HCT116 (cell line): ENCODE measurements at regions not wholly inside any gene's neighbourhood (a gene's known extent, or its start where the extent isn't known, plus 50 kb on each side); places are given as distances from the start of the nearest gene placed in this dataset.
"Not testable (repeated sequence)": the region's sequence is repeated elsewhere in the genome, so short reads cannot be mapped to it uniquely, and the experiment has no call there.

ENCODE experiments used
- ATAC-seq: fragments of 200-7000 bp; cut with Tn5 transposase; 2 replicates; pipeline ENCODE4 v1.9.1; 2020; ENCODE audit warnings: mild to moderate bottlenecking, moderate library complexity
- BruUV-seq: library from RNA; stranded (reverse); fragments of 400-500 nt; replicated peaks from 2 replicates; lab custom pipeline; 2021; lab: Mats Ljungman, UMichigan
- CTCF ChIA-PET: fragments of 300-600 bp; sonication (Branson Sonifier 250); formaldehyde crosslinking; loops from one replicate; lab custom pipeline; 2021; ENCODE audit warnings: antibody characterized with exemption; lab: Charles Lee
- POLR2A ChIA-PET: fragments of 300-600, 350-600 bp; sonication (Branson Sonifier 250); formaldehyde crosslinking; loops from one replicate; lab custom pipeline; 2021; ENCODE audit warnings: antibody characterized with exemption; lab: Charles Lee
- RAD21 ChIA-PET, 2 experiments: fragments of 300-600 bp; sonication (Branson Sonifier 250); formaldehyde crosslinking; loops; one replicate each; lab custom pipeline; 2023; ENCODE audit warnings: low total read pairs in 2 of 2; ENCODE audit not compliant: uncharacterized antibody in 2 of 2, unreplicated experiment in 2 of 2, low non-redundant PET in 1 of 2; lab: Charles Lee
- DNase-seq: peaks from one replicate; pipeline ENCODE4 v3.0.0-alpha.2; 2010; ENCODE audit warnings: low read depth, low spot score
- H2AFZ ChIP-seq: fragments of 200-600 bp; shearing (Covaris generic), sonication (generic); 2 replicates; pipeline ENCODE4 v1.6.1; 2017; ENCODE audit warnings: low read depth, mixed run types, mixed read lengths, antibody characterized with exemption, low read length; ENCODE audit not compliant: poor library complexity, severe bottlenecking
- H3K27ac ChIP-seq: 2 replicates; pipeline ENCODE4 v1.5.1; 2012; ENCODE audit warnings: low read depth, low read length
- H3K27me3 ChIP-seq: fragments of 200-600 bp; sonication (generic); 2 replicates; pipeline ENCODE4 v1.6.1; 2016; ENCODE audit warnings: mixed run types, low read length, mixed read lengths; ENCODE audit not compliant: insufficient read depth
- H3K36me3 ChIP-seq, 2 experiments: fragments of 200-500 bp in 1 of 2; fragments of 200-600 bp in 1 of 2; sonication (Bioruptor generic) in 1 of 2; sonication (generic) in 1 of 2; 2 replicates each; pipeline versions ENCODE4 v1.5.1 to v1.6.1; 2014 to 2016; ENCODE audit warnings: low read length in 2 of 2, inconsistent platforms in 1 of 2, mixed read lengths in 1 of 2, mixed run types in 1 of 2; ENCODE audit not compliant: insufficient read depth in 2 of 2, control insufficient read depth in 1 of 2
- H3K4me1 ChIP-seq, 2 experiments: fragments of 200-600 bp in 1 of 2; sonication (generic) in 1 of 2; 2 replicates each; pipeline versions ENCODE4 v1.5.1 to v1.6.1; 2012 to 2017; ENCODE audit warnings: low read length in 2 of 2, inconsistent platforms in 1 of 2, mild to moderate bottlenecking in 1 of 2, mixed read lengths in 1 of 2, mixed run types in 1 of 2, moderate library complexity in 1 of 2; ENCODE audit not compliant: insufficient read depth in 2 of 2, control insufficient read depth in 1 of 2
- H3K4me2 ChIP-seq: fragments of 200-600 bp; sonication (generic); 2 replicates; pipeline ENCODE4 v1.6.1; 2017; ENCODE audit warnings: mixed run types, low read length, mixed read lengths
- H3K4me3 ChIP-seq, 2 experiments: fragments of 200-600 bp in 1 of 2; sonication (generic) in 1 of 2; replicated peaks in 1 of 2; 2 replicates each; pipeline ENCODE4 v1.5.1; 2011 to 2016; ENCODE audit warnings: low read length in 2 of 2, control low read depth in 1 of 2, low read depth in 1 of 2, mild to moderate bottlenecking in 1 of 2, mixed read lengths in 1 of 2, mixed run types in 1 of 2
- H3K79me2 ChIP-seq: fragments of 200-600 bp; sonication (generic); 2 replicates; pipeline ENCODE4 v1.6.1; 2017; ENCODE audit warnings: mild to moderate bottlenecking, mixed run types, low read length, moderate library complexity, mixed read lengths; ENCODE audit not compliant: insufficient read depth
- H3K9ac ChIP-seq: fragments of 200-600 bp; sonication (generic); 2 replicates; pipeline ENCODE4 v1.6.1; 2016; ENCODE audit warnings: low read length, mixed read lengths
- H3K9me2 ChIP-seq: fragments of 200-600 bp; sonication (generic), shearing (Covaris generic); 2 replicates; pipeline ENCODE4 v1.6.1; 2017; ENCODE audit warnings: mixed run types, mild to moderate bottlenecking, moderate library complexity; ENCODE audit not compliant: insufficient read depth
- H3K9me3 ChIP-seq, 2 experiments: fragments of 200-500 bp in 1 of 2; fragments of 200-600 bp in 1 of 2; sonication (Bioruptor generic) in 1 of 2; sonication (generic) in 1 of 2; 2 replicates each; pipeline ENCODE4 v1.6.1; 2014 to 2017; ENCODE audit warnings: low read length in 2 of 2, mixed read lengths in 2 of 2, inconsistent platforms in 1 of 2, low read depth in 1 of 2, mild to moderate bottlenecking in 1 of 2, mixed run types in 1 of 2, moderate library complexity in 1 of 2; ENCODE audit not compliant: control insufficient read depth in 1 of 2, insufficient read depth in 1 of 2
- H4K20me1 ChIP-seq: fragments of 200-600 bp; sonication (generic), shearing (Covaris generic); 2 replicates; pipeline ENCODE4 v1.6.1; 2017; ENCODE audit warnings: mixed run types, mild to moderate bottlenecking, moderate library complexity; ENCODE audit not compliant: insufficient read depth
- CBX3 ChIP-seq: IDR thresholded peaks from 2 replicates; pipeline ENCODE4 v1.6.1; 2012; ENCODE audit warnings: low read depth
- EGR1 ChIP-seq: IDR thresholded peaks from 2 replicates; pipeline ENCODE4 v1.6.1; 2012; ENCODE audit warnings: low read depth
- ELF1 ChIP-seq: IDR thresholded peaks from 2 replicates; pipeline ENCODE4 v1.6.1; 2012; ENCODE audit warnings: low read depth, borderline replicate concordance
- POLR2A ChIP-seq: IDR thresholded peaks from 2 replicates; pipeline ENCODE4 v1.7.0; 2011; ENCODE audit warnings: borderline replicate concordance; ENCODE audit not compliant: insufficient read depth, insufficient read length; ENCODE audit errors: extremely low read depth
- POLR2AphosphoS5 ChIP-seq: IDR thresholded peaks from 2 replicates; pipeline ENCODE4 v1.6.1; 2011; ENCODE audit warnings: mild to moderate bottlenecking, low read depth, low read length, moderate library complexity
- SIN3A ChIP-seq: IDR thresholded peaks from 2 replicates; pipeline ENCODE4 v1.6.1; 2012; ENCODE audit warnings: low read depth
- YY1 ChIP-seq: IDR thresholded peaks from 2 replicates; pipeline ENCODE4 v1.6.1; 2011; ENCODE audit warnings: low read length, low read depth, moderate library complexity, mild to moderate bottlenecking; ENCODE audit not compliant: insufficient replicate concordance; ENCODE audit errors: extremely low read depth
- intact Hi-C: fragments of 100-400 bp; cut with micrococcal nuclease; formaldehyde crosslinking; loops from 2 replicates; pipeline ENCODE4 v1.10.0; 2022
- TF ChIP-seq, protein P1 (sequence below): IDR thresholded peaks from 2 replicates; pipeline ENCODE4 v1.6.1; 2012; ENCODE audit warnings: low read depth
- TF ChIP-seq, protein P2 (sequence below): IDR thresholded peaks from 2 replicates; pipeline ENCODE4 v1.6.1; 2011; ENCODE audit warnings: mild to moderate bottlenecking, low read length, moderate library complexity; ENCODE audit not compliant: insufficient replicate concordance; ENCODE audit errors: extremely low read depth
- TF ChIP-seq, protein P3 (sequence below): IDR thresholded peaks from 2 replicates; pipeline ENCODE4 v1.6.1; 2012

DNA sequence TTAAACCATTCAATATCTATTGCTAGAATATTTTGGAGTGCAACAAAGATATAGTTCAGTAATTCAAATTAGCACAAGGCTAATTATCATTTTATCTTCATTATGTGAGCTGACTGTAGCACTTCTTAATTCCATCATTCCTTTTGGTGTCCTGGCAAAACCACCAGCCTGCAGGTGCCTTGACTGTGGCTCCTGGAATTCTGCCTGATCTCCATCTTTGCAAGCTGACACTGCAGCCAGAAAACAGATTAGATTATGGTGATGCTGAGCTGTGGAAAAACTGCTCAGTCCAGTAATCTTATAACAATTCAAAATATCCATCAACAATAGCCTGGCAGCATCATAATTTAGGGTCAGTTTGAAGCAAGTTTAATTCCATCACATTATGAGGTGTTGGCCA is 919.5 kb downstream of the DTWD2 start:
- intact Hi-C loops: no loop called here
- Histone ChIP-seq H3K4me3 (no peak overlapping the region), H3K36me3 (no peaks in the 10 kb centered on the region), H2AFZ (no peak overlapping the region), H3K9me2 (no peaks in the 10 kb centered on the region), H3K4me2 (no peak overlapping the region), H3K27me3 (no peaks in the 10 kb centered on the region), H4K20me1 (no peaks in the 10 kb centered on the region), H3K4me1 (no peaks in the 10 kb centered on the region), H3K27ac (no peak overlapping the region), H3K9me3 (no peaks in the 10 kb centered on the region), H3K9ac (no peak overlapping the region), H3K79me2 (no peaks in the 10 kb centered on the region)
- no TSS peak for BruUV-seq
- ATAC-seq (no peak), DNase-seq (no peak)
- CTCF ChIA-PET: no interaction called here
- TF ChIP-seq POLR2AphosphoS5: no peak
- no peak for TF ChIP-seq YY1
- TF ChIP-seq SIN3A: no peak
- TF ChIP-seq POLR2A: no peak
- TF ChIP-seq CBX3: no peak
- TF ChIP-seq, protein P1, sequence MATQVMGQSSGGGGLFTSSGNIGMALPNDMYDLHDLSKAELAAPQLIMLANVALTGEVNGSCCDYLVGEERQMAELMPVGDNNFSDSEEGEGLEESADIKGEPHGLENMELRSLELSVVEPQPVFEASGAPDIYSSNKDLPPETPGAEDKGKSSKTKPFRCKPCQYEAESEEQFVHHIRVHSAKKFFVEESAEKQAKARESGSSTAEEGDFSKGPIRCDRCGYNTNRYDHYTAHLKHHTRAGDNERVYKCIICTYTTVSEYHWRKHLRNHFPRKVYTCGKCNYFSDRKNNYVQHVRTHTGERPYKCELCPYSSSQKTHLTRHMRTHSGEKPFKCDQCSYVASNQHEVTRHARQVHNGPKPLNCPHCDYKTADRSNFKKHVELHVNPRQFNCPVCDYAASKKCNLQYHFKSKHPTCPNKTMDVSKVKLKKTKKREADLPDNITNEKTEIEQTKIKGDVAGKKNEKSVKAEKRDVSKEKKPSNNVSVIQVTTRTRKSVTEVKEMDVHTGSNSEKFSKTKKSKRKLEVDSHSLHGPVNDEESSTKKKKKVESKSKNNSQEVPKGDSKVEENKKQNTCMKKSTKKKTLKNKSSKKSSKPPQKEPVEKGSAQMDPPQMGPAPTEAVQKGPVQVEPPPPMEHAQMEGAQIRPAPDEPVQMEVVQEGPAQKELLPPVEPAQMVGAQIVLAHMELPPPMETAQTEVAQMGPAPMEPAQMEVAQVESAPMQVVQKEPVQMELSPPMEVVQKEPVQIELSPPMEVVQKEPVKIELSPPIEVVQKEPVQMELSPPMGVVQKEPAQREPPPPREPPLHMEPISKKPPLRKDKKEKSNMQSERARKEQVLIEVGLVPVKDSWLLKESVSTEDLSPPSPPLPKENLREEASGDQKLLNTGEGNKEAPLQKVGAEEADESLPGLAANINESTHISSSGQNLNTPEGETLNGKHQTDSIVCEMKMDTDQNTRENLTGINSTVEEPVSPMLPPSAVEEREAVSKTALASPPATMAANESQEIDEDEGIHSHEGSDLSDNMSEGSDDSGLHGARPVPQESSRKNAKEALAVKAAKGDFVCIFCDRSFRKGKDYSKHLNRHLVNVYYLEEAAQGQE: no peak
- TF ChIP-seq, protein P2, sequence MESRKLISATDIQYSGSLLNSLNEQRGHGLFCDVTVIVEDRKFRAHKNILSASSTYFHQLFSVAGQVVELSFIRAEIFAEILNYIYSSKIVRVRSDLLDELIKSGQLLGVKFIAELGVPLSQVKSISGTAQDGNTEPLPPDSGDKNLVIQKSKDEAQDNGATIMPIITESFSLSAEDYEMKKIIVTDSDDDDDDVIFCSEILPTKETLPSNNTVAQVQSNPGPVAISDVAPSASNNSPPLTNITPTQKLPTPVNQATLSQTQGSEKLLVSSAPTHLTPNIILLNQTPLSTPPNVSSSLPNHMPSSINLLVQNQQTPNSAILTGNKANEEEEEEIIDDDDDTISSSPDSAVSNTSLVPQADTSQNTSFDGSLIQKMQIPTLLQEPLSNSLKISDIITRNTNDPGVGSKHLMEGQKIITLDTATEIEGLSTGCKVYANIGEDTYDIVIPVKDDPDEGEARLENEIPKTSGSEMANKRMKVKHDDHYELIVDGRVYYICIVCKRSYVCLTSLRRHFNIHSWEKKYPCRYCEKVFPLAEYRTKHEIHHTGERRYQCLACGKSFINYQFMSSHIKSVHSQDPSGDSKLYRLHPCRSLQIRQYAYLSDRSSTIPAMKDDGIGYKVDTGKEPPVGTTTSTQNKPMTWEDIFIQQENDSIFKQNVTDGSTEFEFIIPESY: no peak
- TF ChIP-seq EGR1: no peak
- TF ChIP-seq, protein P3, sequence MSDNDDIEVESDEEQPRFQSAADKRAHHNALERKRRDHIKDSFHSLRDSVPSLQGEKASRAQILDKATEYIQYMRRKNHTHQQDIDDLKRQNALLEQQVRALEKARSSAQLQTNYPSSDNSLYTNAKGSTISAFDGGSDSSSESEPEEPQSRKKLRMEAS: no peak
- no peak for TF ChIP-seq ELF1
- RAD21 ChIA-PET: no interaction called here
- POLR2A ChIA-PET: no interaction called here

DNA sequence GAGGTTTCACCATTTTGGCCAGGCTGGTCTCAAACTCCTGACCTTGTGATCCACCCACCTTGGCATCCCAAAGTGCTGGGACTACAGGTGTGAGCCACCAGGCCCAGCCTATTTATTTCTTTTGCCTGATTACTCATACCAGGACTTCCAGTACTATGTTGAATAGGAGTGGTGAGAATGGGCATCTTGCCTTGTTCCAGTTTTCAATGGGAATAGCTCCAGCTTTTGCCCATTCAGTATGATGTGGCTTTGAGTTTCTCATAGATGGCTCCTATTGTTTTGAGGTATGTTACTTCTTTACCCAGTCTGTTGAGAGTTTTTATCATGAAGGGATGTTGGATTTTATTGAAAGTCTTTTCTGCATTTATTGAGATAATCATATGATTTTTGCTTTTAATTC is 924.5 kb downstream of the DTWD2 start:
- H4K20me1 ChIP-seq, H3K4me3 ChIP-seq, DNase-seq, H3K79me2 ChIP-seq, H3K9ac ChIP-seq, H2AFZ ChIP-seq, H3K27ac ChIP-seq, POLR2A ChIA-PET, BruUV-seq, H3K4me1 ChIP-seq, H3K36me3 ChIP-seq, H3K4me2 ChIP-seq, ATAC-seq, CTCF ChIA-PET, H3K27me3 ChIP-seq, H3K9me3 ChIP-seq, intact Hi-C loops, RAD21 ChIA-PET, H3K9me2 ChIP-seq: not testable (repeated sequence)
